ENCODE measurements at regions not wholly inside any gene's neighbourhood (a gene's known extent, or its start where the extent isn't known, plus 50 kb on each side); places are given as distances from the start of the nearest gene placed in this dataset.

- no peaks in the 10 kb centered on the region for H3K79me2 ChIP-seq (ENCODE audit: control insufficient read depth, insufficient read depth, low read length)
- no peaks in the 10 kb centered on the region for H3K36me3 ChIP-seq (ENCODE audit: control insufficient read depth, insufficient read depth, low read length)
- H3K9ac ChIP-seq (ENCODE audit: insufficient read depth, low read length) = no peak overlapping the region
- no peak overlapping the region for H2AFZ ChIP-seq (ENCODE audit: low read length)
- H3K9me3 ChIP-seq (ENCODE audit: control insufficient read depth, insufficient read depth, low read depth, low read length) = no peaks in the 10 kb centered on the region
- no peak overlapping the region for H3K4me3 ChIP-seq (replicated peaks in 1 of 4; ENCODE audit: control extremely low read depth in 1 of 4, insufficient read depth in 1 of 4, low read depth in 3 of 4, low read length in 4 of 4)
- H3K4me2 ChIP-seq (ENCODE audit: extremely low read depth, insufficient read depth, low read length) = no peak overlapping the region
- H3K27ac ChIP-seq (ENCODE audit: insufficient read depth, low read length) = no peak overlapping the region
- no peak for DNase-seq (ENCODE audit: low read depth in 2 of 2)
- no peaks in the 10 kb centered on the region for H3K4me1 ChIP-seq (ENCODE audit: control insufficient read depth, extremely low read depth, insufficient read depth, low read length)
- H4K20me1 ChIP-seq (ENCODE audit: control insufficient read depth, extremely low read depth, insufficient read depth, low read length) = no peaks in the 10 kb centered on the region
- H3K27me3 ChIP-seq (ENCODE audit: control insufficient read depth, insufficient read depth, low read length) = no peaks in the 10 kb centered on the region
- TF ChIP-seq CTCF (conservative IDR thresholded peaks at IDR 0.05 in 1 of 2, IDR thresholded peaks at IDR 0.05 in 1 of 2; ENCODE audit: low read depth in 1 of 2, low read length in 2 of 2) (no peak), EZH2 (IDR thresholded peaks at IDR 0.05; ENCODE audit: low read length, missing control alignments) (no peak)
These were observed 250.8 kb upstream of the LRFN5 start for GRCh38 chr14:41355866-41356265.

GRCh38 chr14:41350476-41350875 lies 256.2 kb upstream of the LRFN5 start:
- TF ChIP-seq EZH2 (IDR thresholded peaks at IDR 0.05; ENCODE audit: low read length, missing control alignments) (no peak), CTCF (conservative IDR thresholded peaks at IDR 0.05 in 1 of 2, IDR thresholded peaks at IDR 0.05 in 1 of 2; ENCODE audit: low read depth in 1 of 2, low read length in 2 of 2) (no peak)
- no peak overlapping the region for H3K4me3 ChIP-seq (replicated peaks in 1 of 4; ENCODE audit: control extremely low read depth in 1 of 4, insufficient read depth in 1 of 4, low read depth in 3 of 4, low read length in 4 of 4)
- H3K27ac ChIP-seq (ENCODE audit: insufficient read depth, low read length) = no peak overlapping the region
- H2AFZ ChIP-seq (ENCODE audit: low read length) = no peak overlapping the region
- H3K27me3 ChIP-seq (ENCODE audit: control insufficient read depth, insufficient read depth, low read length) = no peaks in the 10 kb centered on the region
- H4K20me1 ChIP-seq (ENCODE audit: control insufficient read depth, extremely low read depth, insufficient read depth, low read length) = no peaks in the 10 kb centered on the region
- no peak for DNase-seq (ENCODE audit: low read depth in 2 of 2)
- H3K36me3 ChIP-seq (ENCODE audit: control insufficient read depth, insufficient read depth, low read length) = no peaks in the 10 kb centered on the region
- H3K9me3 ChIP-seq (ENCODE audit: control insufficient read depth, insufficient read depth, low read depth, low read length) = no peaks in the 10 kb centered on the region
- no peak overlapping the region for H3K4me2 ChIP-seq (ENCODE audit: extremely low read depth, insufficient read depth, low read length)
- H3K9ac ChIP-seq (ENCODE audit: insufficient read depth, low read length) = no peak overlapping the region
- no peaks in the 10 kb centered on the region for H3K79me2 ChIP-seq (ENCODE audit: control insufficient read depth, insufficient read depth, low read length)
- no peaks in the 10 kb centered on the region for H3K4me1 ChIP-seq (ENCODE audit: control insufficient read depth, extremely low read depth, insufficient read depth, low read length)

- DNase-seq (ENCODE audit: low read depth in 2 of 2) = no peak
- no peak for TF ChIP-seq EZH2 (IDR thresholded peaks at IDR 0.05; ENCODE audit: low read length, missing control alignments)
- no peak for TF ChIP-seq CTCF (conservative IDR thresholded peaks at IDR 0.05 in 1 of 2, IDR thresholded peaks at IDR 0.05 in 1 of 2; ENCODE audit: low read depth in 1 of 2, low read length in 2 of 2)
- no peak overlapping the region for H3K27ac ChIP-seq (ENCODE audit: insufficient read depth, low read length)
These were observed 257.3 kb upstream of the LRFN5 start for GRCh38 chr14:41349289-41349910.

More at GRCh38 chr14:41349289-41349910, 257.3 kb upstream of the LRFN5 start:
- no peak overlapping the region for H3K4me2 ChIP-seq (ENCODE audit: extremely low read depth, insufficient read depth, low read length)
- H3K9me3 ChIP-seq (ENCODE audit: control insufficient read depth, insufficient read depth, low read depth, low read length) = no peaks in the 10 kb centered on the region
- H3K27me3 ChIP-seq (ENCODE audit: control insufficient read depth, insufficient read depth, low read length) = no peaks in the 10 kb centered on the region
- no peaks in the 10 kb centered on the region for H3K79me2 ChIP-seq (ENCODE audit: control insufficient read depth, insufficient read depth, low read length)
- H4K20me1 ChIP-seq (ENCODE audit: control insufficient read depth, extremely low read depth, insufficient read depth, low read length) = no peaks in the 10 kb centered on the region
- H3K9ac ChIP-seq (ENCODE audit: insufficient read depth, low read length) = no peak overlapping the region
- no peak overlapping the region for H2AFZ ChIP-seq (ENCODE audit: low read length)
- H3K4me3 ChIP-seq (replicated peaks in 1 of 4; ENCODE audit: control extremely low read depth in 1 of 4, insufficient read depth in 1 of 4, low read depth in 3 of 4, low read length in 4 of 4) = no peak overlapping the region
- H3K36me3 ChIP-seq (ENCODE audit: control insufficient read depth, insufficient read depth, low read length) = no peaks in the 10 kb centered on the region
- no peaks in the 10 kb centered on the region for H3K4me1 ChIP-seq (ENCODE audit: control insufficient read depth, extremely low read depth, insufficient read depth, low read length)

Data from fibroblast of lung (primary cell).